Body of pancreas (tissue), 4 donors: ENCODE measurements at regions not wholly inside any gene's neighbourhood (a gene's known extent, or its start where the extent isn't known, plus 50 kb on each side); places are given as distances from the start of the nearest gene placed in this dataset.
"Not testable (repeated sequence)": the region's sequence is repeated elsewhere in the genome, so short reads cannot be mapped to it uniquely, and the experiment has no call there.

ENCODE experiments used
- ATAC-seq: fragments of 150-250 bp; one replicate; pipeline ENCODE4 v1.9.1; 2016
- DNase-seq, 4 donors: peaks; one replicate each; pipeline ENCODE4 v3.0.0-alpha.2; 2019
- H3K27ac ChIP-seq, 4 donors: fragments of 200-600 bp; sonication (generic); 1 replicate in 3 of 4; 2 replicates in 1 of 4; pipeline versions ENCODE4 v1.5.1 to v1.6.1; 2016 to 2019; ENCODE audit warnings: mild to moderate bottlenecking in 1 of 4, mixed read lengths in 1 of 4, moderate library complexity in 1 of 4
- H3K27me3 ChIP-seq, 2 donors: fragments of 200-600 bp; sonication (generic); one replicate each; pipeline ENCODE4 v1.6.0; 2016; ENCODE audit warnings: mild to moderate bottlenecking in 1 of 2
- H3K36me3 ChIP-seq, 2 donors: fragments of 200-600 bp; sonication (generic); replicated peaks in 1 of 2; 2 replicates each; pipeline ENCODE4 v1.5.1; 2016; ENCODE audit warnings: low read depth in 2 of 2; ENCODE audit not compliant: insufficient read depth in 1 of 2
- H3K4me1 ChIP-seq: fragments of 200-600 bp; sonication (generic); one replicate; pipeline ENCODE4 v1.6.0; 2016
- H3K4me3 ChIP-seq, 2 donors: fragments of 200-600 bp; sonication (generic); 1 replicate in 1 of 2; 2 replicates in 1 of 2; pipeline ENCODE4 v1.5.1; 2016 to 2019
- H3K9me3 ChIP-seq, 3 donors: fragments of 200-600 bp; sonication (generic); 1 replicate in 2 of 3; 2 replicates in 1 of 3; pipeline ENCODE4 v1.5.1; 2016
- CTCF ChIP-seq, 7 experiments: fragments of 450-650 bp in 4 of 7; fragments of 200-600 bp in 3 of 7; sonication (generic) in 3 of 7; IDR thresholded peaks; one replicate each; pipeline ENCODE4 v1.5.1; 2016 to 2019; ENCODE audit warnings: antibody characterized with exemption in 7 of 7
- POLR2A ChIP-seq, 3 donors: fragments of 450-650 bp; IDR thresholded peaks; one replicate each; pipeline ENCODE4 v1.6.1; 2016; ENCODE audit warnings: antibody characterized with exemption in 3 of 3, mild to moderate bottlenecking in 2 of 3
- WGBS, 2 donors: methylation state at CpG; one replicate each; pipeline ENCODE4 v1.1.5; 2017; 5-methylcytosine and 5-hydroxymethylcytosine counted together
- intact Hi-C: fragments of 100-400 bp; cut with DNase I; formaldehyde crosslinking; loops from one replicate; pipeline ENCODE4 v1.15.1; 2023

- no peak for ATAC-seq
- intact Hi-C loops, result no loop called here
- no peaks in the 10 kb centered on the region for H3K9me3 ChIP-seq
- no peak overlapping the region for H3K4me3 ChIP-seq
- DNase-seq, result no peak
- no peak overlapping the region for H3K27ac ChIP-seq
- no peaks in the 10 kb centered on the region for H3K4me1 ChIP-seq
- H3K27me3 ChIP-seq, result no peaks in the 10 kb centered on the region
- H3K36me3 ChIP-seq, result no peaks in the 10 kb centered on the region
- WGBS, 2 donors, result 44 to 56% methylated on average over 5 of the region's 5 CpGs
- no peak for TF ChIP-seq CTCF (IDR thresholded peaks at IDR 0.05)
- no peak for TF ChIP-seq POLR2A (IDR thresholded peaks at IDR 0.05)
These were observed 190.7 kb downstream of the JRKL start for GRCh38 chr11:96580476-96581040.

DNA sequence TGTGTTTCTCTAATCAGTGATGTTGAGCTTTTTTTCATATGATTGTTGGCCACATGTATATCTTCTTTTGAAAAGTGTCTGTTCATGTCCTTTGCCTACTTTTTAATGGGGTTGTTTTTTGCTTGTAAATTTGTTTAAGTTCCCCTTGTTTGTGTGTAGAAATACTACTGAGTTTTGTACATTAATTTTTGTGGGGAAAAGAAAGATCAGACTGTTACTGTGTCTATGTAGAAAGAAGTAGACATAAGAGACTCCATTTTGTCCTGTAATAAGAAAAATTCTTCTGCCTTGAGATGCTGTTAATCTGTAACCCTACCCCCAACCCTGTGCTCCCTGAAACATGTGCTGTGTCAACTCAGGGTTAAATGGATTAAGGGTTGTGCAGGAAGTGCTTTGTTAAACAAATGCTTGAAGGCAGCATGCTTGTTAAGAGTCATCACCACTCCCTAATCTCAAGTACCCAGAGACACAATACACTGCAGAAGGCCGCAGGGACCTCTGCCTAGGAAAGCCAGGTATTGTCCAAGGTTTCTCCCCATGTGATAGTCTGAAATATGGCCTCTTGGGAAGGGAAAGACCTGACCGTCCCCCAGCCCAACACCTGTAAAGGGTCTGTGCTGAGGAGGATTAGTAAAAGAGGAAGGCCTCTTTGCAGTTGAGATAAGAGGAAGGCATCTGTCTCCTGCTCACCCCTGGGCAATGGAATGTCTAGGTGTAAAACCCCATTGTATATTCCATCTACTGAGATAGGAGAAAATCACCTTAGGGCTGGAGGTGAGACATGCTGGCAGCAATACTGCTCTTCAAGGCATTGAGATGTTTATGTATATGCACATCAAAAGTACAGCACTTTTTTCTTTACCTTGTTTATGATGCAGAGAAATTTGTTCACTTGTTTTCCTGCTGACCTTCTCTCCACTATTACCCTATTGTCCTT lies 196.4 kb downstream of the JRKL start:
- 17 to 28% methylated on average over 2 of the region's 2 CpGs for WGBS, 2 donors
- H3K36me3 ChIP-seq, H3K4me1 ChIP-seq, ATAC-seq, H3K9me3 ChIP-seq, DNase-seq, intact Hi-C loops, H3K27me3 ChIP-seq, H3K4me3 ChIP-seq, H3K27ac ChIP-seq: not testable (repeated sequence)

DNA sequence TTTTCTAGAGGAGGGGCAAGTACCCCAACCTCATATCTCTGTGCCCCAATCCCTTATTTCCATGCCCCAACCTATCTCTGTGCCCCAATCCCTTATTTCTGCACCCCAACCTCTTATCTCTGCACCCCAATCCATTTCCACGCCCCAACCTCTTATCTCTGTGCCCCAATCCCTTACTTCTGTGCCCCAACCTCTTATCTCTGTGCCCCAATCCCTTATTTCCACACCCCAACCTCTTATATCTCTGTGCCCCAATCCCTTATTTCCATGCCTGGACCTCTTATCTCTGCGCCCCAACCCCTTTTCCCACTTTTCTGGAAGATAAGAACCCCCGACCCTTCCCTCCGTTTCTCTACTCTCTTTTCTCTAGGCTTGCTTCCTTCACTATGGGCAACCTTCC lies 199.0 kb downstream of the JRKL start:
- intact Hi-C loops, DNase-seq, H3K27ac ChIP-seq, H3K36me3 ChIP-seq, ATAC-seq, H3K4me3 ChIP-seq, H3K4me1 ChIP-seq, H3K27me3 ChIP-seq, H3K9me3 ChIP-seq: not testable (repeated sequence)
- 47 to 51% methylated on average over 4 of the region's 4 CpGs for WGBS, 2 donors

- ATAC-seq (no peak), DNase-seq (no peak)
- intact Hi-C loops, result no loop called here
These were observed 205.2 kb downstream of the JRKL start for GRCh38 chr11:96595011-96595410.

DNA sequence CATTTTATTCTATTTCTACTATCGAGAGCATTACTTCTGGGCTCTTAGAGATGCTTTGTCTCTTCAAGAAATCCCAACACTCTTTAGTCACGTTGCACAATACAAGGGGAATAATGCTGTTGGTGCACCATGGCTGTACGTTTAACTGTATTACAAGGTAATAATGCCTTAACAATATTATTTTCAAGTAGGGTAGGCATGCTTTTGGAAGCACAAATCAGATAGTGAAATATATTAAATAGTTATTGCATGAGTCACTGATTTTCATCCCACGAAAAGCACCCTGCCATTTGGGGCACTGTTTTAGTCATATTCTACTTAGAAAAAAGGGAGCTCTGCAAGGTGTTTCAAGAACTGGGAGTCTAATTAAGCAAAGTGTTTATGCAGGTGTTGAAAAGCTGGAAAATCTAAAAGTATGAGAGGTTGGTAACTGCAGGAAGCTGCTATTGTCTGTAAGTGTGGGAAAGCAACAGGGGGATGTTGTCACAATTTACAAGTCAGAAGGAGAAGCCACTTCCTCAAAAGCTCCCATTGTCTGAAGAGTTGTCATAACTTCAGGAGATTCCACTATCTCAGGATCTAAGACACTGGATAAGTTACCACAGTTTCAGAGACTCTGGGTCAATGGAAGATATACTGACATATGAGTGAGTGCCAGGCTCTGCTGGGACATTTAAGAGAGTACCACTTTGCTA lies 218.2 kb downstream of the JRKL start:
- 37 to 44% methylated on average over 4 of the region's 4 CpGs for WGBS, 2 donors
- H3K27ac ChIP-seq, result no peak overlapping the region
- intact Hi-C loops, result no loop called here
- ATAC-seq (no peak), DNase-seq (no peak)
- TF ChIP-seq CTCF (IDR thresholded peaks at IDR 0.05), result no peak
- no peak for TF ChIP-seq POLR2A (IDR thresholded peaks at IDR 0.05)
- no peak overlapping the region for H3K4me3 ChIP-seq
- H3K9me3 ChIP-seq, result no peaks in the 10 kb centered on the region
- no peaks in the 10 kb centered on the region for H3K27me3 ChIP-seq
- no peaks in the 10 kb centered on the region for H3K36me3 ChIP-seq
- no peaks in the 10 kb centered on the region for H3K4me1 ChIP-seq

More at GRCh38 chr11:96595011-96595410, 205.2 kb downstream of the JRKL start:
- Histone ChIP-seq H3K36me3 (no peaks in the 10 kb centered on the region), H3K4me1 (no peaks in the 10 kb centered on the region), H3K27ac (no peak overlapping the region), H3K4me3 (no peak overlapping the region), H3K27me3 (no peaks in the 10 kb centered on the region), H3K9me3 (no peaks in the 10 kb centered on the region)
- WGBS, 2 donors, result 40 to 58% methylated on average over 4 of the region's 4 CpGs
- TF ChIP-seq CTCF (IDR thresholded peaks at IDR 0.05) (no peak), POLR2A (IDR thresholded peaks at IDR 0.05) (no peak)
